Erythroblast (primary cell): ENCODE measurements at regions not wholly inside any gene's neighbourhood (a gene's known extent, or its start where the extent isn't known, plus 50 kb on each side); places are given as distances from the start of the nearest gene placed in this dataset.

Experiments
- DNase-seq, 2 experiments: peaks; one replicate each; lab custom pipeline; 2025; lab: John Stamatoyannopoulos, UW
- GATA1 ChIP-seq: IDR thresholded peaks from 2 replicates; pipeline ENCODE4 v1.6.1; 2011; ENCODE audit warnings: low read depth, mild to moderate bottlenecking, control low read depth, low read length, moderate library complexity
- POLR2A ChIP-seq: IDR thresholded peaks from 2 replicates; pipeline ENCODE4 v1.6.1; 2011; ENCODE audit warnings: mild to moderate bottlenecking, low read length

GRCh38 chr1:95496307-95496706, 262.3 kb downstream of the RWDD3 start:
- TF ChIP-seq POLR2A (no peak), GATA1 (no peak)
- DNase-seq: no peak

DNA sequence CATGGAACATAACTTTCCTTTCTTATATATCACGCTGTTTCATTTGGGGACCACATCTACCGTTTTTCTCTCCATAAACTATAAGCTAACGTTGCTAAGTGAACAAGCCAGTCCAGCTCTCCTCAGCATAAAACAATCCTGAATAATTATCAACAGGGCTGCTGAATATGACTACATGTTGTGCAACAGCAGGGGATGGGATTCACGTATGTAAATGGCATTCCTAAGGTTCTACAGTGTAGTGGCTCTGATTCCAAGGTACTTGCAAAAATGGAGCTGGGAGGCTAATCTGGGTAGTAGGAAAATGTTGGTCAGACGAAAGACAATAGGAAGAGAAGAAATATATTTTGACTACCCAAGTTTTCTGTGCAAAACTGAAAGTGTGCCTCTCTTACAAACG, 262.8 kb downstream of the RWDD3 start:
- no peak for TF ChIP-seq POLR2A
- no peak for TF ChIP-seq GATA1
- no peak for DNase-seq

GRCh38 chr1:95497566-95497965, 263.6 kb downstream of the RWDD3 start:
- TF ChIP-seq GATA1: no peak
- TF ChIP-seq POLR2A: no peak
- DNase-seq: no peak

- DNase-seq: no peak
- no peak for TF ChIP-seq GATA1
- no peak for TF ChIP-seq POLR2A
Observed at GRCh38 chr1:95503278-95504030, 269.4 kb downstream of the RWDD3 start.

DNA sequence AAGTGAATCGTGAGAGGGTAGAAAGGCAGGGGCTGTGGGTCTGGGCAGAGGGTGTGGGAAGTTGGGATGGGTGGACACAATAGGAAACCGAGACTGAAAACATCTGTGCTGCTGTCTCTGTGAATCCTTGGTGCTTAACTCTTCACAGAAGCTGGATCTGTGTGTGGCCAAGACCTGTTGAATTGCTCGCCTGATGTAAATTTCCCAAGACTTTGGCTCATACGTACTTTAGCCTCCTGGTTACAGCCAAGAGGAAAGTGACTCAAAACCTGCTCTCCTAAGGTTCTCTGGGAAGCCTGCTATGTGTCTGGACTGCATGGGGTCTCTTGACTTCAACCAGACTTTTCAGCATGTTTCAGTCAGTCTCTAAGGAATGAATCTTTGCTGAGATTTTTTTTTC, 270.3 kb downstream of the RWDD3 start:
- no peak for DNase-seq
- TF ChIP-seq GATA1: no peak
- TF ChIP-seq POLR2A: no peak

- TF ChIP-seq POLR2A (no peak), GATA1 (no peak)
Observed at GRCh38 chr1:95506736-95507414, 272.9 kb downstream of the RWDD3 start.

GRCh38 chr1:95509989-95510388, 276.0 kb downstream of the RWDD3 start:
- TF ChIP-seq GATA1: no peak
- no peak for TF ChIP-seq POLR2A
- no peak for DNase-seq

More at GRCh38 chr1:95506736-95507414, 272.9 kb downstream of the RWDD3 start:
- DNase-seq: no peak

DNA sequence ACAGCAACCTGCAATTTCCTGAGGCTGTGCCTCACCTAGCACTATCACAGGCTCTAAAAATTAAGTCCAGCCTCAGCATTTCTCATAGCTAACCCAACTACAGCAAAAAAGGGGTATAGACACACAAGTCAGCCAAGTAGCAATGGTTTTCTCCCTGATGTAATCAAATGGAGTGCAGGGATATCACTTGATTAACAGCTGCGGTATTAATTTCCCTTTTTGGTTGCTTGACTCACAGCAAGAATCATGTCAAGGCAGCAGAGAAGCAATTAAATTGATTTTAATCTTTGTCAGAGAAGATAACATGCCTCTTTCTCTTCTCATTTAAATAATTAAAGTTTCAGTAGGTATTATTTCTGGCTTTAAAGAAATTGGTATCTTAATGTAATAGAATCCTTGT, 278.9 kb downstream of the RWDD3 start:
- no peak for DNase-seq
- TF ChIP-seq GATA1 (no peak), POLR2A (no peak)

GRCh38 chr1:95517506-95517905, 283.5 kb downstream of the RWDD3 start:
- no peak for DNase-seq
- TF ChIP-seq GATA1 (no peak), POLR2A (no peak)

DNA sequence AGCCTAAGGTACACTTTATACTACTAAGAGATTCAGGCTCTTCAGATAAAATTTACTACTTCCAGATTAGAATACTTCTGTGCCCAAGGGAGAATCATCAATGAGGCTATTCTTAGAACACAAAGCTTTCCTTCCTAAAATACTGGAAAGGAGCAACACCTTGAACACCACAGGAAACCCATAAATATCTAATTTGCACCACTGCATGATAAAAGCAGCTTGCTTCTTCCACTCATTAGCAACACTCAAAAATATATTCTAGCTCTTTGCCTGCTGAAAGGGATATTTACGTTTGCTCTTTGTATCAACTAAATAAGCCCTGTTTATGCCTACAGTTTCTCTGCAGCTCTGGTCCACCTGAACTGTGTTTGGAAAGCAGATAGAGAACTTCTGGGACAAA, 284.3 kb downstream of the RWDD3 start:
- DNase-seq: no peak
- TF ChIP-seq GATA1: no peak
- TF ChIP-seq POLR2A: no peak

- DNase-seq: no peak
- TF ChIP-seq GATA1: no peak
- TF ChIP-seq POLR2A: no peak
Observed at GRCh38 chr1:95520390-95520789, 286.4 kb downstream of the RWDD3 start.

GRCh38 chr1:95532335-95532734, 298.3 kb downstream of the RWDD3 start:
- no peak for DNase-seq
- TF ChIP-seq GATA1: no peak
- no peak for TF ChIP-seq POLR2A

DNA sequence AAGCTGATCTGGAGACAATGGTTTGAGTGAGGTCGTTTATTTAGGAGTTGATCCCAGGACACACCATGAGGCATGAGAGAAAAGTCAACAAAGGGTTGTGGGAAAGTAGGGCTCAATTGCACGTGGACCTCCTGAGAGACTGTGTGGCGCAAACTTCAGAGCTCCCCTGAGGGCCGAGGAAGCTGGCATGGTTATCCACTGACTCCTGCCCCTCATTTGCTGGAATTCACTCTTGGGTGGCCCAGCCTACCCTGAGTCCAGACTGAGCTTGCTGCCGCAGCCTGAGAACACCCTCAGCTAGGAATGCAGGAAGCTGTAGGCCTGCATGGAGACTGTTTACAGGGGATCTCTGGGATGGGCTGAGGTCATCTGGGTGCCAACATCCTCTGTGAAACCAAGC, 301.0 kb downstream of the RWDD3 start:
- TF ChIP-seq POLR2A: no peak
- no peak for DNase-seq

GRCh38 chr1:95535614-95536013, 301.6 kb downstream of the RWDD3 start:
- no peak for DNase-seq
- TF ChIP-seq GATA1 (no peak), POLR2A (no peak)

DNA sequence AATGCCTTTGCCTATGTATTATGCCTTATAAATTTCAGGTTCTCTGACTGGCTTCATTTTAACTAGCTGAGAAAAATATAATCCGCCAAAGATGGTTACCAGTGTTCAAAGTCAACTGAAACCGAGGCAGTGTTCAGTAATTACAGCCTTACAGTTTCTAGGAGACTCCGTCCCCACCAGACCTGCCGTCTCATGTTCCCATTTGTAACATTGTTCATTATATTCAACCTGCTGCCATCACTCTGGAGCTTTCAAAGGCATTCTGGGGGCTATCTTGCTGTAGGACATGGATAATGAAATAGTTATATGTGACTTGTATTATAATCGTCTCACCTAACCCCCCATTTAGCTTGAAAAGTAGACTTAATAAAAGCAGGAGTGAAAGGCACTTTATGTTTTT, 302.5 kb downstream of the RWDD3 start:
- no peak for DNase-seq
- TF ChIP-seq POLR2A (no peak), GATA1 (no peak)
